ENCODE measurements at regions not wholly inside any gene's neighbourhood (a gene's known extent, or its start where the extent isn't known, plus 50 kb on each side); places are given as distances from the start of the nearest gene placed in this dataset.
"Not testable (repeated sequence)": the region's sequence is repeated elsewhere in the genome, so short reads cannot be mapped to it uniquely, and the experiment has no call there.

GRCh38 chr3:99559196-99559595 lies 79.2 kb upstream of the COL8A1 start:
- no peak for TF ChIP-seq CTCF (conservative IDR thresholded peaks at IDR 0.05; ENCODE audit: control insufficient read depth, insufficient read depth, low read depth, low read length)
- no peak for DNase-seq (ENCODE audit: low read depth)
- H3K4me3 ChIP-seq (ENCODE audit: control insufficient read depth, low read depth, low read length): no peak overlapping the region

- DNase-seq (ENCODE audit: low read depth): peak; percentile 27
- not testable (repeated sequence) for H3K4me3 ChIP-seq (ENCODE audit: control insufficient read depth, low read depth, low read length)
Observed at GRCh38 chr3:99555885-99556284, 82.5 kb upstream of the COL8A1 start.

- DNase-seq (ENCODE audit: low read depth): no peak
- no peak overlapping the region for H3K4me3 ChIP-seq (ENCODE audit: control insufficient read depth, low read depth, low read length)
- peak; percentile 25 for TF ChIP-seq CTCF (conservative IDR thresholded peaks at IDR 0.05; ENCODE audit: control insufficient read depth, insufficient read depth, low read depth, low read length)
Observed at GRCh38 chr3:99551520-99551919, 86.9 kb upstream of the COL8A1 start.

- no peak for TF ChIP-seq CTCF (conservative IDR thresholded peaks at IDR 0.05; ENCODE audit: control insufficient read depth, insufficient read depth, low read depth, low read length)
- peak; percentile 79 for DNase-seq (ENCODE audit: low read depth)
- no peak overlapping the region for H3K4me3 ChIP-seq (ENCODE audit: control insufficient read depth, low read depth, low read length)
Observed at GRCh38 chr3:99549957-99550603, 88.3 kb upstream of the COL8A1 start.

- DNase-seq (ENCODE audit: low read depth): no peak
- H3K4me3 ChIP-seq (ENCODE audit: control insufficient read depth, low read depth, low read length): no peak overlapping the region
- TF ChIP-seq CTCF (conservative IDR thresholded peaks at IDR 0.05; ENCODE audit: control insufficient read depth, insufficient read depth, low read depth, low read length): no peak
Observed at GRCh38 chr3:99549220-99549619, 89.2 kb upstream of the COL8A1 start.

- no peak for DNase-seq (ENCODE audit: low read depth)
- no peak overlapping the region for H3K4me3 ChIP-seq (ENCODE audit: control insufficient read depth, low read depth, low read length)
- no peak for TF ChIP-seq CTCF (conservative IDR thresholded peaks at IDR 0.05; ENCODE audit: control insufficient read depth, insufficient read depth, low read depth, low read length)
Observed at GRCh38 chr3:99548674-99549073, 89.7 kb upstream of the COL8A1 start.

GRCh38 chr3:99545941-99546580 lies 92.3 kb upstream of the COL8A1 start:
- H3K4me3 ChIP-seq (ENCODE audit: control insufficient read depth, low read depth, low read length): no peak overlapping the region
- peak; percentile 44 for DNase-seq (ENCODE audit: low read depth)
- TF ChIP-seq CTCF (conservative IDR thresholded peaks at IDR 0.05; ENCODE audit: control insufficient read depth, insufficient read depth, low read depth, low read length): no peak
